Stimulated activated CD8-positive, alpha-beta memory T cell treated with anti-CD3 and anti-CD28 coated beads, Interleukin-4, amount 100 ng/mL, for 1 hour (primary cell): ENCODE measurements at regions not wholly inside any gene's neighbourhood (a gene's known extent, or its start where the extent isn't known, plus 50 kb on each side); places are given as distances from the start of the nearest gene placed in this dataset.
"Not testable (repeated sequence)": the region's sequence is repeated elsewhere in the genome, so short reads cannot be mapped to it uniquely, and the experiment has no call there.

Experiments
- DNase-seq, 2 donors: peaks; one replicate each; pipeline ENCODE4 v3.0.0-alpha.2; 2020; ENCODE audit warnings: low read depth in 2 of 2, low spot score in 1 of 2

DNA sequence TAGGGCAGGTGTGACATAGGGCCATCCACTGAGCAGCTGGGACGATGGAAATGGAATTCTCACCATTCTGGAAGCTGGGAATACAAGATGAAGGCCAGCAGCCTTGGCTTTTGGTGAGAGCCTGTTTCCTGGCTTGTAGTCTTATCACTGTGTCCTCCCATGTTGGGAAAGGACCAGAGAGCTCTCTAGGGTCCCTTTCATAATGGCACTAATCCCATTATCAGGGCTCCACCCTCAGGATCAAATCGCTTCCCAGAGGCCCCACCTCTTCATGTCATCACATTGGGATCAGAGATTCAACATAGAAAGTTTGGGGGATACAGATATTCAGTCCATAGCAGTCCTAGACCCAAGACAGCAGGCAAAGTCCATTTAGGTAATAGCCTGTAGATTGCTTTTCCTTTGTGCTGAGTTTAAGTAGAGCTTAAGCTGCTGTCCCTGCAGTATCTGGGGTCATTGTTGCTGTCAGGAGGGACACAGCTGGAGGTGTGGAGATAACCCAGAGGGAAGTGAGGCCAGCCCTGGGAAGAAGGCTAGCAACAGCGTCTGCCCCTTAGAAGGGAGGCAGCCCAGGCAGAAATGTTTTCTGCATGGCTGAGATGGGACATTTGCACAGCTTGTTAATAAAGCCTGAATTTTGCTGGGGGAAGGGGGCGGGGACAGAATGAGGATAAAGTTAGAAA, 136.5 kb upstream of the GPR12 start:
- no peak for DNase-seq

- no peak for DNase-seq
Measured at GRCh38 chr13:26895808-26896466, 135.4 kb upstream of the GPR12 start.

GRCh38 chr13:26895081-26895807, 134.7 kb upstream of the GPR12 start:
- no peak for DNase-seq

DNA sequence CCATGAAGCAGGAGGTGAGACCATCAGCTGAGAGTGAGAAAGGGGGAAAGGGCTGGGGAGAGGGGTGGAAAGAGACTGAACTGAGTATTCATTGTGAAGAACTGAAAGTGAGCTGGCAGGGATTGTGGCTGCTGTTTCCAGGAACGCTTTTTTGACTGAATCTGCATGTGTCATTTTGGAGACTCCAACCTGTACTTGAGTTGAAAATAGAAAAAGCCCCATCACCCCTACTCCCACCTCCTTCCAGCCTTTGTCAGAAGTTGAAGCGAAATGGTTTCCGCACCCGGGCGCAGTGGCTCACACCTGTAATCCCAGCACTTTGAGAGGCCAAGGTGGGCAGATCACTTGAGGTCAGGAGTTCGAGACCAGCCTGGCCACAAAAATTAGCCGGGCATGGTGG, 128.0 kb upstream of the GPR12 start:
- DNase-seq = no peak

- DNase-seq = no peak
Measured at GRCh38 chr13:26887594-26887993, 127.0 kb upstream of the GPR12 start.

DNA sequence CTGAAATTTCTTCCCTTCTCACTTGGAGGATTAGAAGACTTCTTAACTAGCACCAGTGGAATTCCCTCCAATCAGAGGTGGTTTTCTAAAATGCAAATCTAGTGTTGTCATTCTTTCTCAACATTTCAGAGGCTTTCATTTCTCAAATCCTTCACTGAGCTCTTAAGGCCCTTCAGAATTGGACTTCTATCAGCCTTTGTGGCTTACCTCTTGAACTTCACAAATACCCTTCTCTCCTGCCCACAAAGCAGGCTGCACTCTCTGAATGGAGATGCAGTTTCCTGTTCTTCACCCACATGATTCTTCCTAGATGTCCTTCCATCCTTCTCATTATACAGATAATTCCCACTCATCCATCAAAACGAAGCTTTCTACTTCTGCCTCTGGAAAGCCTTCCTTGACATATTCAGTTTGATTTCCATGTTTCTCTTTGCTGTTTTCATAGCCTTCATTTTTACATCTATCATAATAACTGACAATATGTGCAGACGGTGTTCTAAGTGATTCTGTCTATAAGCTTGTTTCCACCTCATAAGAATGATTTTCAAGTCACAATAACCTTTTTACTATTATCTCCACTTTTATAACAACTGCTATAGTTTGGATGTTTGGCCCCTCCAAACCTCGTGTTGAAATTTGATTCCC, 123.1 kb upstream of the GPR12 start:
- DNase-seq = no peak

DNA sequence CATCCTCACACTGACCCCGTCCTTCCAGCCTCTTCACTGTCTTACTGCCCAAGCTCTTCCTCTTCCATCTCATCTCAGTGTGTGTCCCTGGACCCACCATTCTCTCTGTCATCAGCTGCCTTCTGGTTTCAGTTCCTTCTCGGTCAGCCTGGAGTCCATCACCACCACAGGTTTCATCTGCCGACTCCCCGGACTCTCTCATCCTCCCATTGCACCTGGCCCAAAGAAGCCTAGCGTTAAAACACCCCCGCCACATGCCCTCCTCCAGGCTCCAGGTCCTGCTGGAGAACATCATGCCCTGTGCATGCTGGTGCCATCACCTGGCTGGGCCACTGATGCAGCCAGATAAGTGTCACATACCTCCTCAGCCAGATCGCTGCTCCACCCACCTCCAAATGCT, 122.1 kb upstream of the GPR12 start:
- DNase-seq = no peak

- DNase-seq = no peak
Measured at GRCh38 chr13:26881154-26881553, 120.6 kb upstream of the GPR12 start.

- DNase-seq = no peak
Measured at GRCh38 chr13:26880735-26881134, 120.1 kb upstream of the GPR12 start.

DNA sequence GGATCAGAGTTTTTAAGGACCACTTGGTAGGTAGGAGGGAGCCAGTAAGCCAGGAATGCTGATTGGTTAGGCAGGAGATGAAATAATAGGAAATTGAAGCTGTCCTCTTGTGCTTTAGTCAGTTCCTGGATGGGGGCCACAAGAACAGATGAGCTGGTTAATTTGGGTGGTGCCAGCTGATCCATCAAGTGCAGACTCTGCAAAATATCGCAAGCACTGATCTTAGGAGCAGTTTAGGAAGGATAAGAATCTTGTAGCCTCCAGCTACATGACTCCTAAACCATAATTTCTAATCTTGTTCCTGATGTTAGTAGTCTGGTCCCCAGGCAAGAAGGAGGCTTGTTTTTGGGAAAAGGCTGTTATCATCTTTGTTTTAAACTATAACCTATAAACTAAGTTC, 117.9 kb upstream of the GPR12 start:
- no peak for DNase-seq

DNA sequence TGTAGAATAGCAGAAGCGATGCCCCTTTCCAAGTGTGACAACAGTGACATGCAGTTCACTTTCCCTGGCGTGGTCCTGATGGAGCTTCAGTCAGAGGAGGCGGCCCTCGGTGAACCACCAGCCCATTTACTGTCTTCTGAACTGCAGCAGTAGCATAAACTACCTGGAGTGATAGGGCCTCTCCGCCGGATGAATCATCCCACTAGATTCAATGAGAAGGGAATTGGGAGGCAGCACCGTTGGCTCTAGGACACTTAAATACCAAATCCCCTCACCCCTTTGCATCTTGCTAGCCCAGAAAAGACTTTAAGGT, 112.8 kb upstream of the GPR12 start:
- no peak for DNase-seq

DNA sequence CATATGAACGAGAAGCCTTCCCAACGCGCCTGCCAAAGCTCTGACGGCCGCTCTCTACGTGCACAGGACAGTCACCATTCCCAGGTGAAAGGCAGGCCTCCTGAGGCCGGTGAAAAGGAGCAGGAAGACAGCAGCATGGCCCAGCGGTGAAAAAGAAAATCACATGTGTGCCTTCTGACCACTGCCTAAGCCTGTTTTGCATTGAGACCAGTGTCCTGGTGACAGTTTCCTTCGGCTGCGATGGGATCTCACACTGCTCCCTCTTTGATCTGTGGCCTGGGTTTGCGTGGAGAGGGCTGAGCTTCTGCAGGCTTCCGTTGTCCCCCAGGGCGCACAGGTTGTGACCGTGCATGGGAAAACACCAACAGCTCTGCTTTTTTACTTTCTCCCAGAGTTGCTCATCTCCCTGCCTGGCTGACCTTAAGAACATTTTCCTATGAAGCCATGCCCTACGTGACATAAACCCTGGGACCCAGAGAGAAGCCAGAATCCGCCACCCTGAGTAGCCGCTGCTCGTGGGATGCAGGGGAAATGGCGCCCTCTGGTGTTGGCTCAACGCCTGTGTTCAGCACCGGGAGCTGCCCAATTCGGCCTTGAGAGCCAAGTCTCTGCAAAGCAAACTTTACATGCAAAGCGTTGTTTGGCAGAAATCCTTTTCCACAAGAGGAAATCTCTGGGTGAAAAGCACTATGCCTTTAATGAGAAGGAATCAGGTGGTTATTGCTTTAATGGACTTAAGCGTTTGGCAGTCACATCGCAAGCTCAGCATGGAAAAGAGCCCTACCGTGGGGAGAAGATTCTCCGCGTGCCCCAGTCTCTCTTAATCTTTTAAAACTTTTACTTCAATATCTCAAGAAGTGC, 112.2 kb upstream of the GPR12 start:
- DNase-seq = peak in 1 of 2 donors; percentile 22

GRCh38 chr13:26867451-26868091, 107.0 kb upstream of the GPR12 start:
- DNase-seq = no peak

- DNase-seq = no peak
Measured at GRCh38 chr13:26864576-26864975, 104.0 kb upstream of the GPR12 start.

GRCh38 chr13:26861941-26862340, 101.4 kb upstream of the GPR12 start:
- DNase-seq = no peak

- DNase-seq = no peak
Measured at GRCh38 chr13:26855921-26856320, 95.3 kb upstream of the GPR12 start.

DNA sequence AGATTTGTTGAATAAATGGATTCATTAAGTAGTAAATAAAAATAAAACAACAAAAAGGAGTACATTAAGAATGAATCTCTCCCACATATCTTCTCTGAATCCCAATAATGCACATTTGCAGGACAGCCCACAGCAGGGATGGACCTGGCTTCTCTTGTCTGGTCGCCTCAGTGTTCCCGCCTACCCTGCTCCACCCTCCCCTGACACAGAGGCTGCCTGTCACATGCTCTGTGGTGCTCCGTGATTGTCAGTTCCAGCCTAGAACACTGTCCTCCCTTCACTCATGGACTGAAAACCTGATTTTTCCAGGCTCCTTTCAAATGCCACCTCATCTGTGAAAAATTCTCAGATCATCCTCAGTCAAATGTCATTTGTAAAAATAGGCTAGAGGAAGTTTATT, 94.5 kb upstream of the GPR12 start:
- DNase-seq = no peak

DNA sequence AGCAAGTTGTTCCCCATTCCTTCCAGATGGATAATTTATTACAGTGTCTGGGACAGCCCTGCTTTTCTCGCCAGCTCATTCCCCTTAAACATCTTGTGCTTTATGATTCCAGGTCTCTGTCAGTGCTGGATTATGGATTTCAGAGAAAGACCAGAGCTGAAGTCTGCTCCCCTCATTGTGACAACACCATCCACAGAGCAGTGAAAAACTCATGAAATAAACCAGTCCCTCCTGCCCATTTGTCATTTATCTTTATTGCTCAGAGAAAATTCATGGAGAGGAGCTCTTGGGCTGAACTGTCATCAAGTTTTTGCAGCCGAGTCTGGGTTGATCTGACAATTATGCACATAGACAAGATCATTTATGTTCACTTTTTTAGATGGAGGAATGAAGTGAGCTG, 92.7 kb upstream of the GPR12 start:
- DNase-seq = no peak

GRCh38 chr13:26847281-26847680, 86.7 kb upstream of the GPR12 start:
- no peak for DNase-seq

DNA sequence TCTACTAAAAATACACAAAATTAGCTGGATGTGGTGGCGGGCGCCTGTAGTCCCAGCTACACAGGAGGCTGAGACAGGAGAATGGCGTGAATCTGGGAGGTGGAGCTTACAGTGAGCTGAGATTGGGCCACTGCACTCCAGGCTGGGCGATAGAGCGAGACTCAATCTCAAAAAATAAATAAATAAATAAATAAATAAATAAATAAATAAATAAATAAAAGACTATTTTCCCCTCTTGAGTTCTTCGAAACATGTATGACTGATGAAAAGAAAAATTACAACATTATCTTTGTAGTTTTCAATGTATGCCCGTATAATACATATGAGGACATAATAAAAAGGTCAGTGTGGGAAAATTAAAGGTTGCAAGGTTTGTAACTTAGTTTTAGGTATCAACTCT, 84.5 kb upstream of the GPR12 start:
- DNase-seq = not testable (repeated sequence)

- no peak for DNase-seq
Measured at GRCh38 chr13:26839682-26840081, 79.1 kb upstream of the GPR12 start.
